ENCODE measurements at regions not wholly inside any gene's neighbourhood (a gene's known extent, or its start where the extent isn't known, plus 50 kb on each side); places are given as distances from the start of the nearest gene placed in this dataset.

- TF ChIP-seq CTCF (IDR thresholded peaks at IDR 0.05): no peak
- no peak for TF ChIP-seq POLR2A (IDR thresholded peaks at IDR 0.05)
Observed at GRCh38 chrY:8379800-8380199, 957.5 kb upstream of the TSPY4 start.

All from Peyer's patch (tissue), 4 donors.